ENCODE measurements at regions not wholly inside any gene's neighbourhood (a gene's known extent, or its start where the extent isn't known, plus 50 kb on each side); places are given as distances from the start of the nearest gene placed in this dataset.

GRCh38 chr10:14456218-14456869, 125.6 kb upstream of the FRMD4A start:
- no peaks in the 10 kb centered on the region for H3K4me1 Mint-ChIP-seq (ENCODE audit: low read depth)
- H3K36me3 Mint-ChIP-seq (ENCODE audit: insufficient read depth), result no peaks in the 10 kb centered on the region
- H3K27ac Mint-ChIP-seq, result no peak overlapping the region
- no peak for TF ChIP-seq CTCF (IDR thresholded peaks at IDR 0.05; ENCODE audit: unreplicated experiment)
- no peak overlapping the region for H3K4me3 Mint-ChIP-seq (ENCODE audit: low read depth)
- peaks cover 11% of the 10 kb centered on the region for H3K9me3 Mint-ChIP-seq (ENCODE audit: low read depth)
- no peaks in the 10 kb centered on the region for H3K27me3 Mint-ChIP-seq
- DNase-seq (ENCODE audit: low spot score, unreplicated experiment), result no peak

DNA sequence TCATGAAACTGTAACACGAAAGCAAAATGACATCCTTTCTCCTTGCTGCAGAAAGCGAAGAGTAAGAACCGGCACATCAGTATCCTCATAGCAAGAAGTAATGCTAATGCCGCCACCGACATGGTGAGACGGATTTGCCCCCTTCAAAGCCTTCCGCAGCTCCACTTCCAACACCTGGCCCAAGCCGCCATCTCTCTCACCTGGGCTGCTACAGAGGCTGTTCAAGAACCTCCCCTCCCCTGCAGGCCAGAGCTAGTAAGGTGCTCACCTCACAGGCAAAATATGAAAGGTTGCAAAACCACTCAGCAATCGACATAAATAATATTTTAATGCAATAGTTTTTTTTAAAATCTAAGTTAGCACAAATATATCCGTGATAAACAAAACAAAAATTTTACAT, 123.9 kb upstream of the FRMD4A start:
- Mint-ChIP-seq H3K27me3 (no peaks in the 10 kb centered on the region), H3K4me3 (ENCODE audit: low read depth) (no peak overlapping the region), H3K4me1 (ENCODE audit: low read depth) (no peaks in the 10 kb centered on the region), H3K36me3 (ENCODE audit: insufficient read depth) (no peaks in the 10 kb centered on the region), H3K9me3 (ENCODE audit: low read depth) (peaks cover 11% of the 10 kb centered on the region), H3K27ac (no peak overlapping the region)
- DNase-seq (ENCODE audit: low spot score, unreplicated experiment), result no peak
- TF ChIP-seq CTCF (IDR thresholded peaks at IDR 0.05; ENCODE audit: unreplicated experiment), result no peak

DNA sequence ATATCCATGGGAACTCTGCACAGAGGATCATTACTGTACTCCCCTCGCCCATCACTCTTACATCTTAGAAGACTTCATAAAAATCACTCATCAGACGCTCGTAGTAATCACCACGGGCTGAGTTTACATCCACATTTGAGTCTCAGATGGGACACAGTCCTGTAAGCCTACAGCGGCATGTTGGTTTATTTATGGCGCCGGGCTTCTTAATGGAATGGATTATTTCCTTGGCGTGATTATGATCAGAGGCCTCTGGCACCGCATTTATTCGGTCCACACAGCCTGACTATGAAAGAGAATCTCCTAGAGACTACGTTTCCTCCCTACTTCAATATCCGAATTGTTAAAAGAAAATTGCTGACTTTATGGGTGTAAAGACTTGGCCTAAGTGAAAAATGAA, 123.5 kb upstream of the FRMD4A start:
- Mint-ChIP-seq H3K27me3 (no peaks in the 10 kb centered on the region), H3K4me1 (ENCODE audit: low read depth) (no peaks in the 10 kb centered on the region), H3K4me3 (ENCODE audit: low read depth) (no peak overlapping the region), H3K27ac (no peak overlapping the region), H3K36me3 (ENCODE audit: insufficient read depth) (no peaks in the 10 kb centered on the region), H3K9me3 (ENCODE audit: low read depth) (peaks cover 11% of the 10 kb centered on the region)
- DNase-seq (ENCODE audit: low spot score, unreplicated experiment), result no peak
- no peak for TF ChIP-seq CTCF (IDR thresholded peaks at IDR 0.05; ENCODE audit: unreplicated experiment)

DNA sequence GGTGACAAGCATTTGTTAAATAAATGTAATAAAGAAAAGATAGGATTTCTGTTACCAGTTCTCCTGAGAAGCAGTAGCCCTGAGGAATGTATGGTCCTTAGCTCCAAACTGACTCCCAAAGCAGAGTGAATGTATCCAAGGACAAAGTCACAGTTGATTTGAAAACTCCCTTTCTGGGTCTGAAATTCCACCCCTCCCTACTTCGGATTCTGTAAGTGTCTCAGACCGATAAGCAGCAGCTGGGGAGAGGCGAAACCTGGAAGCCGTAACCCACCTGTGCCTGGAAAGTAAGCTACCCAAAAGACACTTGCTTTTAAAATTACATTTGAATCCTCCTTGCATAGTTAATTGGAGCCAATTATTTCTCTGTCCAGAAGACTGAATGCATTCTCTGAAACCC, 122.9 kb upstream of the FRMD4A start:
- no peak for TF ChIP-seq CTCF (IDR thresholded peaks at IDR 0.05; ENCODE audit: unreplicated experiment)
- Mint-ChIP-seq H3K27me3 (no peaks in the 10 kb centered on the region), H3K4me1 (ENCODE audit: low read depth) (peaks cover 5% of the 10 kb centered on the region), H3K36me3 (ENCODE audit: insufficient read depth) (no peaks in the 10 kb centered on the region), H3K4me3 (ENCODE audit: low read depth) (no peak overlapping the region), H3K9me3 (ENCODE audit: low read depth) (peaks cover 11% of the 10 kb centered on the region), H3K27ac (no peak overlapping the region)
- DNase-seq (ENCODE audit: low spot score, unreplicated experiment), result no peak

GRCh38 chr10:14451341-14451740, 120.6 kb upstream of the FRMD4A start:
- Mint-ChIP-seq H3K36me3 (ENCODE audit: insufficient read depth) (no peaks in the 10 kb centered on the region), H3K27ac (no peak overlapping the region), H3K4me1 (ENCODE audit: low read depth) (peaks cover 19% of the 10 kb centered on the region), H3K27me3 (no peaks in the 10 kb centered on the region), H3K4me3 (ENCODE audit: low read depth) (no peak overlapping the region), H3K9me3 (ENCODE audit: low read depth) (peaks cover 4% of the 10 kb centered on the region)
- DNase-seq (ENCODE audit: low spot score, unreplicated experiment), result no peak
- no peak for TF ChIP-seq CTCF (IDR thresholded peaks at IDR 0.05; ENCODE audit: unreplicated experiment)

Data from progenitor cell of endocrine pancreas (in vitro differentiated cells).